Gastroesophageal sphincter (tissue), 4 donors: ENCODE measurements at regions not wholly inside any gene's neighbourhood (a gene's known extent, or its start where the extent isn't known, plus 50 kb on each side); places are given as distances from the start of the nearest gene placed in this dataset.
A peak's percentile ranks its signal among the peaks of the same experiment; 100 is the strongest.

Experiments used
- ATAC-seq: fragments of 150-250 bp; one replicate; pipeline ENCODE4 v1.9.1; 2016; ENCODE audit warnings: mild to moderate bottlenecking, moderate library complexity
- H3K27ac ChIP-seq, 4 donors: fragments of 200-600 bp; sonication (generic) in 3 of 4; 1 replicate in 3 of 4; 2 replicates in 1 of 4; pipeline ENCODE4 v1.5.1; 2016 to 2019
- H3K27me3 ChIP-seq: fragments of 200-600 bp; sonication (generic); one replicate; pipeline ENCODE4 v1.5.1; 2019
- H3K36me3 ChIP-seq, 2 donors: fragments of 200-600 bp; sonication (generic); one replicate each; pipeline ENCODE4 v1.5.1; 2019; ENCODE audit warnings: control low read depth in 1 of 2
- H3K4me1 ChIP-seq, 3 donors: fragments of 200-600 bp; sonication (generic); 1 replicate in 2 of 3; 2 replicates in 1 of 3; pipeline ENCODE4 v1.5.1; 2016 to 2019; ENCODE audit warnings: control low read depth in 2 of 3
- H3K4me3 ChIP-seq, 2 donors: fragments of 200-600 bp; sonication (generic); one replicate each; pipeline ENCODE4 v1.5.1; 2019; ENCODE audit warnings: mild to moderate bottlenecking in 1 of 2, moderate library complexity in 1 of 2
- H3K9me3 ChIP-seq, 3 donors: fragments of 200-600 bp; sonication (generic); one replicate each; pipeline ENCODE4 v1.5.1; 2017 to 2019; ENCODE audit warnings: control low read depth in 2 of 3
- CTCF ChIP-seq, 4 experiments: fragments of 200-600 bp in 2 of 4; fragments of 450-650 bp in 2 of 4; sonication (generic) in 1 of 4; IDR thresholded peaks; one replicate each; pipeline ENCODE4 v1.5.1; 2017 to 2019; ENCODE audit warnings: antibody characterized with exemption in 4 of 4, mild to moderate bottlenecking in 2 of 4, moderate library complexity in 2 of 4
- EP300 ChIP-seq: sonication (generic); formaldehyde crosslinking; IDR thresholded peaks from one replicate; pipeline ENCODE4 v1.6.1; 2017; ENCODE audit warnings: antibody characterized with exemption, mild to moderate bottlenecking
- POLR2A ChIP-seq, 2 donors: fragments of 450-650 bp; IDR thresholded peaks; one replicate each; pipeline ENCODE4 v1.6.1; 2017; ENCODE audit warnings: antibody characterized with exemption in 2 of 2, mild to moderate bottlenecking in 2 of 2, moderate library complexity in 1 of 2
- POLR2AphosphoS5 ChIP-seq: sonication (generic); formaldehyde crosslinking; IDR thresholded peaks from one replicate; pipeline ENCODE4 v1.6.1; 2017; ENCODE audit warnings: antibody characterized with exemption
- WGBS, 2 donors: methylation state at CpG; one replicate each; pipeline ENCODE4 v1.1.5; 2018; ENCODE audit warnings: low coverage in 1 of 2; 5-methylcytosine and 5-hydroxymethylcytosine counted together

- no peak for TF ChIP-seq CTCF (IDR thresholded peaks at IDR 0.05)
- TF ChIP-seq POLR2AphosphoS5, result no peak
- TF ChIP-seq POLR2A (IDR thresholded peaks at IDR 0.05), result no peak
- TF ChIP-seq EP300, result no peak
- H3K9me3 ChIP-seq, result no peaks in the 10 kb centered on the region
- ATAC-seq, result no peak
- H3K27me3 ChIP-seq, result no peaks in the 10 kb centered on the region
- no peak overlapping the region for H3K4me3 ChIP-seq
- H3K36me3 ChIP-seq, result no peaks in the 10 kb centered on the region
- 75 to 77% methylated on average over 4 to 5 of the region's 5 CpGs for WGBS, 2 donors
- no peak overlapping the region for H3K27ac ChIP-seq
- H3K4me1 ChIP-seq, result peaks cover 0 to 5% (median 0%) of the 10 kb centered on the region in 3 donors
Observed at GRCh38 chr5:142446131-142446959, 121.5 kb upstream of the SPRY4 start.

GRCh38 chr5:142445266-142445665 is 120.4 kb upstream of the SPRY4 start:
- no peak for ATAC-seq
- WGBS, 2 donors, result 93 to 100% methylated on average over 2 to 3 of the region's 5 CpGs
- no peaks in the 10 kb centered on the region for H3K36me3 ChIP-seq

GRCh38 chr5:142441616-142442015 is 116.8 kb upstream of the SPRY4 start:
- H3K9me3 ChIP-seq, result no peaks in the 10 kb centered on the region
- no peak overlapping the region for H3K4me3 ChIP-seq
- peaks cover 0 to 25% (median 10%) of the 10 kb centered on the region in 3 donors for H3K4me1 ChIP-seq
- peak overlapping the region in 1 of 4 donors; percentile 38 for H3K27ac ChIP-seq
- no peak for ATAC-seq
- no peaks in the 10 kb centered on the region for H3K36me3 ChIP-seq
- peak in 1 of 4 experiments; percentile 33 for TF ChIP-seq CTCF (IDR thresholded peaks at IDR 0.05)
- TF ChIP-seq EP300, result no peak
- no peak for TF ChIP-seq POLR2AphosphoS5
- TF ChIP-seq POLR2A (IDR thresholded peaks at IDR 0.05), result no peak
- WGBS, 2 donors, result 18 to 29% methylated on average over 12 of the region's 12 CpGs
- H3K27me3 ChIP-seq, result no peaks in the 10 kb centered on the region

More at GRCh38 chr5:142445266-142445665, 120.4 kb upstream of the SPRY4 start:
- Histone ChIP-seq H3K27ac (no peak overlapping the region), H3K9me3 (no peaks in the 10 kb centered on the region), H3K4me1 (peaks cover 0 to 6% (median 0%) of the 10 kb centered on the region in 3 donors), H3K4me3 (no peak overlapping the region), H3K27me3 (no peaks in the 10 kb centered on the region)
- TF ChIP-seq POLR2A (IDR thresholded peaks at IDR 0.05) (no peak), CTCF (IDR thresholded peaks at IDR 0.05) (no peak), EP300 (no peak), POLR2AphosphoS5 (no peak)

- TF ChIP-seq POLR2AphosphoS5, result peak; percentile 49
- TF ChIP-seq POLR2A (IDR thresholded peaks at IDR 0.05), result no peak
- no peak for TF ChIP-seq CTCF (IDR thresholded peaks at IDR 0.05)
- TF ChIP-seq EP300, result no peak
- ATAC-seq, result peak; percentile 76
- peak overlapping the region in 2 of 4 donors; percentile 7 to 53 for H3K27ac ChIP-seq
- no peak overlapping the region for H3K4me3 ChIP-seq
- H3K4me1 ChIP-seq, result peaks cover 0 to 20% (median 10%) of the 10 kb centered on the region in 3 donors
- no peaks in the 10 kb centered on the region for H3K36me3 ChIP-seq
- H3K27me3 ChIP-seq, result no peaks in the 10 kb centered on the region
- WGBS, 2 donors, result 60 to 62% methylated on average over 7 of the region's 7 CpGs
- no peaks in the 10 kb centered on the region for H3K9me3 ChIP-seq
Observed at GRCh38 chr5:142439207-142439860, 114.5 kb upstream of the SPRY4 start.
